ENCODE measurements at regions not wholly inside any gene's neighbourhood (a gene's known extent, or its start where the extent isn't known, plus 50 kb on each side); places are given as distances from the start of the nearest gene placed in this dataset.
A peak's percentile ranks its signal among the peaks of the same experiment; 100 is the strongest.

- H3K4me3 ChIP-seq (ENCODE audit: low read length in 3 of 3), result peak overlapping the region in 1 of 3 donors; percentile 9
- H3K36me3 ChIP-seq (ENCODE audit: control insufficient read depth in 3 of 3, insufficient read depth in 3 of 3, low read length in 3 of 3), result no peaks in the 10 kb centered on the region
- peaks cover 13 to 16% (median 16%) of the 10 kb centered on the region in 3 donors for H3K4me1 ChIP-seq (ENCODE audit: control insufficient read depth in 3 of 3, insufficient read depth in 3 of 3, low read length in 3 of 3)
- no peak overlapping the region for H3K27ac ChIP-seq (ENCODE audit: low read depth, low read length)
- no peak overlapping the region for H3K9ac ChIP-seq (ENCODE audit: low read depth in 1 of 3, low read length in 3 of 3)
- H3K27me3 ChIP-seq (ENCODE audit: control insufficient read depth in 3 of 3, insufficient read depth in 3 of 3, low read length in 3 of 3), result no peaks in the 10 kb centered on the region
- H3K9me3 ChIP-seq (ENCODE audit: control insufficient read depth in 3 of 3, low read length in 3 of 3), result no peaks in the 10 kb centered on the region
Observed at GRCh38 chr2:62309465-62310091, 113.7 kb downstream of the B3GNT2 start.

GRCh38 chr2:62309081-62309464 lies 113.2 kb downstream of the B3GNT2 start:
- Histone ChIP-seq H3K4me1 (ENCODE audit: control insufficient read depth in 3 of 3, insufficient read depth in 3 of 3, low read length in 3 of 3) (peaks cover 13 to 20% (median 19%) of the 10 kb centered on the region in 3 donors), H3K9me3 (ENCODE audit: control insufficient read depth in 3 of 3, low read length in 3 of 3) (no peaks in the 10 kb centered on the region), H3K27ac (ENCODE audit: low read depth, low read length) (no peak overlapping the region), H3K9ac (ENCODE audit: low read depth in 1 of 3, low read length in 3 of 3) (no peak overlapping the region), H3K27me3 (ENCODE audit: control insufficient read depth in 3 of 3, insufficient read depth in 3 of 3, low read length in 3 of 3) (no peaks in the 10 kb centered on the region), H3K36me3 (ENCODE audit: control insufficient read depth in 3 of 3, insufficient read depth in 3 of 3, low read length in 3 of 3) (no peaks in the 10 kb centered on the region), H3K4me3 (ENCODE audit: low read length in 3 of 3) (no peak overlapping the region)

GRCh38 chr2:62307469-62308389 lies 111.8 kb downstream of the B3GNT2 start:
- peak overlapping the region; percentile 54 for H3K27ac ChIP-seq (ENCODE audit: low read depth, low read length)

GRCh38 chr2:62306751-62307468 lies 111.0 kb downstream of the B3GNT2 start:
- Histone ChIP-seq H3K27me3 (ENCODE audit: control insufficient read depth in 3 of 3, insufficient read depth in 3 of 3, low read length in 3 of 3) (no peaks in the 10 kb centered on the region), H3K9ac (ENCODE audit: low read depth in 1 of 3, low read length in 3 of 3) (no peak overlapping the region), H3K4me3 (ENCODE audit: low read length in 3 of 3) (no peak overlapping the region), H3K27ac (ENCODE audit: low read depth, low read length) (peak overlapping the region; percentile 54), H3K9me3 (ENCODE audit: control insufficient read depth in 3 of 3, low read length in 3 of 3) (no peaks in the 10 kb centered on the region), H3K36me3 (ENCODE audit: control insufficient read depth in 3 of 3, insufficient read depth in 3 of 3, low read length in 3 of 3) (no peaks in the 10 kb centered on the region), H3K4me1 (ENCODE audit: control insufficient read depth in 3 of 3, insufficient read depth in 3 of 3, low read length in 3 of 3) (peaks cover 13 to 22% (median 21%) of the 10 kb centered on the region in 3 donors)

More at GRCh38 chr2:62307469-62308389, 111.8 kb downstream of the B3GNT2 start:
- Histone ChIP-seq H3K4me1 (ENCODE audit: control insufficient read depth in 3 of 3, insufficient read depth in 3 of 3, low read length in 3 of 3) (peaks cover 13 to 22% (median 21%) of the 10 kb centered on the region in 3 donors), H3K9me3 (ENCODE audit: control insufficient read depth in 3 of 3, low read length in 3 of 3) (no peaks in the 10 kb centered on the region), H3K9ac (ENCODE audit: low read depth in 1 of 3, low read length in 3 of 3) (no peak overlapping the region), H3K27me3 (ENCODE audit: control insufficient read depth in 3 of 3, insufficient read depth in 3 of 3, low read length in 3 of 3) (no peaks in the 10 kb centered on the region), H3K4me3 (ENCODE audit: low read length in 3 of 3) (no peak overlapping the region), H3K36me3 (ENCODE audit: control insufficient read depth in 3 of 3, insufficient read depth in 3 of 3, low read length in 3 of 3) (no peaks in the 10 kb centered on the region)

- no peak overlapping the region for H3K9ac ChIP-seq (ENCODE audit: low read depth in 1 of 3, low read length in 3 of 3)
- H3K27ac ChIP-seq (ENCODE audit: low read depth, low read length), result peak overlapping the region; percentile 44
- peaks cover 13 to 22% (median 21%) of the 10 kb centered on the region in 3 donors for H3K4me1 ChIP-seq (ENCODE audit: control insufficient read depth in 3 of 3, insufficient read depth in 3 of 3, low read length in 3 of 3)
- H3K36me3 ChIP-seq (ENCODE audit: control insufficient read depth in 3 of 3, insufficient read depth in 3 of 3, low read length in 3 of 3), result no peaks in the 10 kb centered on the region
- no peaks in the 10 kb centered on the region for H3K27me3 ChIP-seq (ENCODE audit: control insufficient read depth in 3 of 3, insufficient read depth in 3 of 3, low read length in 3 of 3)
- H3K9me3 ChIP-seq (ENCODE audit: control insufficient read depth in 3 of 3, low read length in 3 of 3), result no peaks in the 10 kb centered on the region
- no peak overlapping the region for H3K4me3 ChIP-seq (ENCODE audit: low read length in 3 of 3)
Observed at GRCh38 chr2:62305421-62306176, 109.7 kb downstream of the B3GNT2 start.

- Histone ChIP-seq H3K9me3 (ENCODE audit: control insufficient read depth in 3 of 3, low read length in 3 of 3) (no peaks in the 10 kb centered on the region), H3K27ac (ENCODE audit: low read depth, low read length) (peak overlapping the region; percentile 74), H3K9ac (ENCODE audit: low read depth in 1 of 3, low read length in 3 of 3) (no peak overlapping the region), H3K27me3 (ENCODE audit: control insufficient read depth in 3 of 3, insufficient read depth in 3 of 3, low read length in 3 of 3) (no peaks in the 10 kb centered on the region), H3K4me3 (ENCODE audit: low read length in 3 of 3) (no peak overlapping the region), H3K36me3 (ENCODE audit: control insufficient read depth in 3 of 3, insufficient read depth in 3 of 3, low read length in 3 of 3) (no peaks in the 10 kb centered on the region), H3K4me1 (ENCODE audit: control insufficient read depth in 3 of 3, insufficient read depth in 3 of 3, low read length in 3 of 3) (peaks cover 13 to 21% (median 21%) of the 10 kb centered on the region in 3 donors)
Observed at GRCh38 chr2:62304429-62305417, 108.8 kb downstream of the B3GNT2 start.

- Histone ChIP-seq H3K27ac (ENCODE audit: low read depth, low read length) (peak overlapping the region; percentile 74), H3K4me1 (ENCODE audit: control insufficient read depth in 3 of 3, insufficient read depth in 3 of 3, low read length in 3 of 3) (peaks cover 13 to 18% (median 15%) of the 10 kb centered on the region in 3 donors), H3K36me3 (ENCODE audit: control insufficient read depth in 3 of 3, insufficient read depth in 3 of 3, low read length in 3 of 3) (no peaks in the 10 kb centered on the region), H3K9ac (ENCODE audit: low read depth in 1 of 3, low read length in 3 of 3) (no peak overlapping the region), H3K4me3 (ENCODE audit: low read length in 3 of 3) (no peak overlapping the region), H3K27me3 (ENCODE audit: control insufficient read depth in 3 of 3, insufficient read depth in 3 of 3, low read length in 3 of 3) (no peaks in the 10 kb centered on the region), H3K9me3 (ENCODE audit: control insufficient read depth in 3 of 3, low read length in 3 of 3) (no peaks in the 10 kb centered on the region)
Observed at GRCh38 chr2:62303788-62304187, 107.9 kb downstream of the B3GNT2 start.

- no peak overlapping the region for H3K4me3 ChIP-seq (ENCODE audit: low read length in 3 of 3)
- no peak overlapping the region for H3K27ac ChIP-seq (ENCODE audit: low read depth, low read length)
Observed at GRCh38 chr2:62302631-62303435, 106.9 kb downstream of the B3GNT2 start.

More at GRCh38 chr2:62302631-62303435, 106.9 kb downstream of the B3GNT2 start:
- Histone ChIP-seq H3K36me3 (ENCODE audit: control insufficient read depth in 3 of 3, insufficient read depth in 3 of 3, low read length in 3 of 3) (no peaks in the 10 kb centered on the region), H3K9ac (ENCODE audit: low read depth in 1 of 3, low read length in 3 of 3) (no peak overlapping the region), H3K27me3 (ENCODE audit: control insufficient read depth in 3 of 3, insufficient read depth in 3 of 3, low read length in 3 of 3) (no peaks in the 10 kb centered on the region), H3K9me3 (ENCODE audit: control insufficient read depth in 3 of 3, low read length in 3 of 3) (no peaks in the 10 kb centered on the region), H3K4me1 (ENCODE audit: control insufficient read depth in 3 of 3, insufficient read depth in 3 of 3, low read length in 3 of 3) (peaks cover 13 to 15% (median 15%) of the 10 kb centered on the region in 3 donors)

Measured in skeletal muscle tissue (tissue), 3 donors.